Activated CD4-positive, CD25-positive, alpha-beta regulatory T cell treated with anti-CD3 and anti-CD28 coated beads, Interleukin-2, amount 50 U/mL, for 72 hours (primary cell): ENCODE measurements at regions not wholly inside any gene's neighbourhood (a gene's known extent, or its start where the extent isn't known, plus 50 kb on each side); places are given as distances from the start of the nearest gene placed in this dataset.

Source experiments
- DNase-seq: peaks from one replicate; pipeline ENCODE4 v3.0.0; 2021

DNA sequence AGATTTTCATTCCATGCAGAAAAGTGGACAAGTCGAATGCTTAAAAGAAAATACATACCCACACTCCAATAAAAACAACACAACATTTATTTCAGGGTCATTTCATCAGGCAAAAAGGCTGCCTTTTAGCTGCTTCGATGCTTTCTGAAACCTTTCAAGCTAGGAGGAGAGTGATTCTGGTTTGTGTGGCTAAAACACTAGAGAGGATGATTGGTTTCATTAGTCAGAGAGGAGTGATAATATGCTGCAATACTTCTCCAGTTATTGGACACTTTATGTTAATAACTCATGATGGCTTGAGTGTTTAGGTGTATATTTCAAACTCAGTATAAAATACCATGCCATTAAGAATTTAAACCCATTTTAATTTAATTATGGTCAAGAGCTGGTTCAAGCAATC lies 614.0 kb downstream of the SLC4A3 start:
- no peak for DNase-seq

DNA sequence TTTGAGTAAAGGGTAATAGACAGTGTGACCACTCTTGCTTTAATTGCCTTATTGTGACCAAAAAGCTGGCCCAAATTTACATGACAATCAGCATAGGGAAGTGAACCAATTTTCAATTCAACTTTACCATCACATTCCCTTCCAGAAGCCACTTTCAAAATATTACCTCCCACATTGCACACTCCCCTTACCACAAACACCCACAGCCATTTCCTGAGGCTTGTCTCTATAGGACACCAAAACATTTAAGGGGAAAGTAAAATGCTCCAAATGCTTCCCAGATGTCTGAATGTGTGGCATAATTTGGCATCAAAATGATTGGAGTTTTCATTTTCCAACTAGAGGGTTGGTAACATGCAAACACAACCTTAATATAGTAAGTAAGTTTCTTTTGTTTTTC lies 616.1 kb downstream of the SLC4A3 start:
- DNase-seq = no peak

DNA sequence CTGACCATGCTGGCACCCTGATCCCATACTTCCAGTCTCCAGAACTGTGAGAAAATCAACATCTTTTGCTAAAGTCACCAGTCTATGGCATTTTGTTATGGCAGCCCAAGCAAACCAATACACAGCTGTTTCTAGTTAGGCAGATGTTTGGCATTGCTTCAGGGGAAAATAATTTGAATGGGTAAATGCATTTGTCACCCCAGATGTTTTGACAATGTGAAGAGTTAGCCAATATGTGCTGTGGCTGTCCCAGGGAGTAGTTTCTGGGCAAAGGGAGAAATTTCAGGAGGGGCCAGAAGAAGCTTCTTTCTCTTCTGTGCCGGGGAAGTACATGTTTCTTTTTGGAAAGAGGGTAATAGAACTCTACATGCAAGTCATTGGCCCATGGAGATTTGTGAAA lies 619.0 kb downstream of the SLC4A3 start:
- no peak for DNase-seq

DNA sequence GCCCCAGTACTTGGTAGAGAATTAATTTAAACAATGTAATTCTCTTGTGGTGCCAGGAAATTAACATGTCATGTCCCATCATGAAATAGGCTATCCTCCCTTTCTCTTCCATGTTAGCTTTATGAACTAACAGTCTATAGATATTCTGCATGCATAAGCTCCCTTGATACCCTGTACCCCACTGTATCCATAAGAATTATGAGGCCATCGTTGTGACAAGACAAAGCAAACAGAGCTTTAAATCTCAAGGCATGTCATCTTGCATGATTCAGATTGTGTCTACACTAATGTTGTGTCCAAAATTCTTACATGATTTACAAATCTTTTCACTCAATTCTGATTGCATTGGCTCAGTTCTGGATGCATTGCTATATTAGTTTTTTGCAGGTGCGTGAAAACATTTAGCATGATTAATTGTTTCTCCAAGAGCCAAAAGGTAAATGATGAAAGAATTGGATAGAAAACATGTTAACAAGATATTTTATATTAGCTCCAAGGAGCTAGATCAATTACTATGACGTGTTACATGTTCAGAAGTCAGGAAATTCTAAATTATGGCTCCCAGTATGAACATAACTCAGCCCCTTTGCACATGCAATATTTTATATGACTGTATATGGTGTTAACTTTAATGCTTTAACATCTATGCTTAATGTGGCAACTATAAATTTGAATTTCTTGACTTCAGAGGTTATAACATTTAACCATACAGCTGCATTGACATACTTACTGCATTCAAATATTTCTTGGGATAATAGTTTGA lies 620.3 kb downstream of the SLC4A3 start:
- no peak for DNase-seq

DNA sequence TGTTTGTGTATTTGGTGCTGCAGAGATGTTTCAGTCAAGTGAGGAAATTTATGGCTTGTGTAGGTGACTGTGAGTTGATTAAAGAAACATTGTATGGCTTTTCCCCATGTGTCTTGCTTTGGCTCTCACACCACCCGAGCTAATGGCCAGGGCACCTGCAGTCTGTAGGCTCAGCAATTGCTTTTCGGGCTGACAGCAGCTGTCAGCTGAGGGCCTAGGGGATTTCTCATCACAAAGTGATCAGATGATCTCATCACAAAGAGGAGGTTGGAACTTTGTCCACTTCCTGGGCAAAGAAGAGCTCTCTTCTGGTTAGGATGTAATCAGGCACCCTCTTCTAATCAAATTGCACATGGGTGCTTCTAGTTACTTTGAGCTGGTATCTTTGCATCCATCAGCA lies 632.2 kb downstream of the SLC4A3 start:
- no peak for DNase-seq

DNA sequence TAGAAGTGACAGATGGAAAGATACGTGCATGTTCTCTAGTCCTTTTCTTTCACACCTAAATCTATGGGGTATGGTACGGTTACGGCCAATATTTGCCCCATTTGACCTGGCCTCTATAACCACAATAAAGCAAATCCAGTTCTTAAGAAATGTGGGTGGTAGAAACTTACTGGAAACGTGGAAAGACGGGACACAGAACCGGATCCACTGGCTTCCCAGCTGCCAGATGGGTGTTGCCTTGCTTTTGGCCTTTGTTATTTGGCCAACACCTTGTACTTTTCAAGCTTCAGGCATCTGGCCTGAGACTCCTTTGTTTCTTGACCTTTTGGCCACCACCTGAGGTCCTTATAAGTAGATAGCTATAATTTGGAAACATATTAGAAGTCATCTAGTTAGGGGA lies 635.9 kb downstream of the SLC4A3 start:
- no peak for DNase-seq

DNA sequence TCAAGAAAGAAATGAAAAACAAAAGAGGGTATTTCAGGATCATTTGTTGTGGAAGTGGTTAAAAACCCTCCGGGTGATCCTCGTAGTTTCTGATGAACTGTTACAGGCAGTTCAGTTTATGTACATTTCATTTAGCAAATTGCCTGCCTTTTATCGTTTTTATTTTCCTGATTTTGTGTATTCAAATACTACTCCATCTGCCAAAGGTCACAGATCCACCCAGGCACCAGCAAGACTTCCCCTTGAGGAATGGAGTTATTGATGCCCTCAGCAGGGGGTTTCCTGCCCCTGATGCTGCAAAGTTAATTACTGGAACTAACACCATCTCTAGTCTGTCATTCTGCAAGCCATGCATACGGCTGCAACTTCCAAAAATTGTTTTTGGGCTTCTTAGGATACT lies 641.9 kb downstream of the SLC4A3 start:
- no peak for DNase-seq

DNA sequence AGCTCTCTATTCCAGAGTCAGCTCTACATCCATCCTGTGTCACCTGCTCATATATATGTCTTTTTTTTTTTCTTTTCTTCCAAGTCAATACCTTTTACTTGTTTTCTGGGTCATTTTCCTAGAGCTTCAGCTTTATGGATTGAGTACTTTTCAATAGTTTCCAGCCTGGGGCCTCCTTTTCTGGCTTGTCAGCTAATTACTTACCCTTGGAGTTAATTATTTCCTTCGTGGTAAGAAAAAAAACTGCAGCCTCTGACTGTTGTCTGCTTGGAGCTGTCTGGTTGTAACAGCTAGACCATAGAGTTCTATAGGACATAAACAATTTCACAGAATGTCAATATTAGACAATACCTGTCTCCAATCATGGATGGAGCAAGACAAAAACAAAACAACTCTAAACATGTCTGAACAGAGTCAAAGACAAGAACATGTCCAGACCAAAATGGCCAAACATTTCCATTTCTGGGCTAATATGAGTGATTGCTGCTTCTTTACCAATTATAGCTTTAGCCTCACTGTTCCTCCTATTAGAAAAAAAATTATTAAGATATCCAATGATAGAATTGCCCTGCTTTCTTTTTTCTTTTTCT lies 643.1 kb downstream of the SLC4A3 start:
- no peak for DNase-seq

DNA sequence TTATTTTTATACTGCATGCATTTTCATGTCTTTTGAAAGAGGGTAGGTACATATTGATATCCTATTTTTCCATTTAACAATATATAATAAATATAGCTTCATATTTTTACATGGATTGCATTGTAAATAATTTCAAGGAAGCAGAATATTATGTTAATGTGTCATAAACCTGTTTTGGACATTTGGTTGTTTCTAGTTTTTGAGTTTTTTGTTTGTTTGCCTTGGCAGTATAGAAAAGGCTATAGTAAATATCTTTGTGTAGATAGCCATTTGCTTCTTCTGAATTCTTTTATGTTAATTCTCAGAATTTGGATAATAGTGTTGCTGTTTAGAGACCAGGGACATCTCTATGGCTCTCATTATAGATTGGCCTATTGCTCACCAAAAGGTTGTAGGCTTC lies 645.2 kb downstream of the SLC4A3 start:
- no peak for DNase-seq

DNA sequence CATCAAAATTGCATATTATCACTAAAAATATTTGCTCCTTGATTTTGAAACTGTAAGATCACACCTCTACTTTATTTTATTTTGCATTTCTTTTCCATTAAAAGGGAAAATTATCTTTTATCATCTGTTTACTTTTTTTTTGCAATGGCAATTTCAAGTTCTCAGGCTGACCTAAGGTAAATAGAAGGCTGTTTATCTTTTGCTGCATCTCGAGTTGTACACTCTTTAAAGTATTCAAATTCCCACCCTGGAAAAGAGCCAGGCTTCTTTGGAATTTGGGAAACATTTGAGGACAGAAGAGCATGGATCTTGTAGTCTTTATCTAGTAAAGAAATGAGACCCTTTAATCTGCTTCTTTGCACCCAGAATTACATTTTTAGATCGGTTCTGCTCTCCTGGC lies 645.7 kb downstream of the SLC4A3 start:
- DNase-seq = no peak

DNA sequence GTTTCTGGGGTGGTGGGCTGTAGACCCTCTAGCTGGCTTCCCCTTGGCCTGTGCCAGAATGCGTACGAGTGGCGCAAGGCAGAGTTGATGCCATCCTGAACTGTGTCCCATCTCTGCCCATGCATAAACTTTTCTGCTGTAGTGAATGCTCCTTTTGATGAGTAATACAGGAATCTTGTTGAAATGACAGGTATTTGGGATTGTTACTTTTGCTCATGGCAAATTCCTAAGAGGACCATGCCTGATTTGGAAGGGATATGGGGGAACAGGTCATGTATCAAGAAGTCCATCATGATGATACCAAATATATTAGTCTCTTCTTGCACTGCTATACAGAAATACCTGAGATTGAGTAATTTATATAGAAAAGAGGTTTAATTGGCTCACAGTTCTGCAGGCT lies 648.0 kb downstream of the SLC4A3 start:
- DNase-seq = no peak

DNA sequence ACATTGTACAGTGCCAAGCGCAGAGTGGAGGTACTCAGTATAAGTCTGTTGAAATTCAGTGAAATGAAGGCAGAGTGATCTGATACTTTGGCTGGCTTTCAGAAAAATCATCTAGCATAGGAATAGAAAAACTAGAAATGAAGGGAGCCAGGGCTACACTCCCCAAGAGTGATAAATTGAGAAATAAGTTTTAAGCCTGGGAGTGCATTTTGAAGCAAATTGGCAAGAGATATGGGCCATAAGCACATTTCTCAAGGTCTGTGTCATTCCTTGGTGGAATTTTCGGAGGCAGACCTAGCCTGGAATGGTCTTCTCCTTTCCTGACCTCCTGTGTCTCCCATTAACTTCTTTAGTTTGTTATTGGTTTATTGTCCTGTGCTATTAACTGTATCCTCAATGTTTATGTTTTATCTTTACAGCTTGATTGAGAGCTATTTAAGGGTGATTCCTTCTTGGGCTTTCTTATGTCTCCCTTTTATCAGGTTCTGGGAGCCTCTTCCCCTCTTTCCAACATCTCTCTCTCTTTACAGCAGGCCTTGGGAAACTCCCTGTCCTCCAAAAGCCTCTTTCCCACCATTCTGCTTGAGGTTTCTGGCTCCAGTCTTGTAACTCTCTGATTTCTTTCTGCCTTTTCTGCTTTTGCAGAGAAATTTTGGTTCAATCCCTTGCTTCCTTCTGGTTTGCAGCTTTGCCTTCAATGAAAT lies 649.5 kb downstream of the SLC4A3 start:
- DNase-seq = no peak

DNA sequence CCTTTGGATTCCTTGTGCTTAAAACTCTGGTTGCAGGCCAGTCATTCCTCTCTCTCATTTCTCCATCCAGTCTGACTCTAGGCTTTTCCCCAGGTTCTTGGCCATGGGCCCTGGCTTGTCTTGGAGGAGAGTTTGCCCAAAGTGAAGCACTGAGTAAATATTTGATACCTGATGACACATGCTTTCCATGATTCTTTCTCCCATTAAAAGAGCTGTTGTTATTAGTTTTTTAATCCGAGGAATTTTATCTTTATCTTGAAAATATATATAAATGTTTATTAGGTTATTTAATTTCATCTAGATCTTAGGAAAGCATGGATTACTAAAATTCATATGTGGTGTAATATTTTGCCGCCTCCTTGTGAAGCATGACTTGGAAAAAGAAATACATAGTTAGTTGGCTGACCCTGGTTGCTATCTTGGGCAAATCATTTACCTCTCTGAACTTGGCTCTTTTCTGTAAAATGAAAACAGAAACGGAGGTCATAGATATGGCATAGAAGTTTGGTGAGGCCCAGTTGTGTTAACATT lies 650.1 kb downstream of the SLC4A3 start:
- DNase-seq = no peak

DNA sequence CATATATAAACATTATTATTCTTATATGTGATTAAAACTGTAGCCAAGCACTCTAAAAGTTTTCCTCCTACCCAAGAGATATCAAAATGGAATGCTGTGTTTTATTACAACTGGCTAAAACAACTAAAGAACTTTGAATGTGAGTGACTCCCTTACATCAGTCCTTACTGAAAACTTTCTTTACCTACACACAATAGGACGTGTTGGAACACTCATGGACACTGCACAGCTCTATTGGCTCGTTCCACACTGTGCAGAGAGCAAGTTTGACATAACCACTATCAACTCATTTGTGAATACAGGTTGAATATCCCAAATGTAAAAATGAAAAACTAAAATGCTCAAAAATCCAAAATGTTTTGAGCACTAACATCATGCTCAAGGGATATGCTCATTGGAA lies 650.6 kb downstream of the SLC4A3 start:
- no peak for DNase-seq

DNA sequence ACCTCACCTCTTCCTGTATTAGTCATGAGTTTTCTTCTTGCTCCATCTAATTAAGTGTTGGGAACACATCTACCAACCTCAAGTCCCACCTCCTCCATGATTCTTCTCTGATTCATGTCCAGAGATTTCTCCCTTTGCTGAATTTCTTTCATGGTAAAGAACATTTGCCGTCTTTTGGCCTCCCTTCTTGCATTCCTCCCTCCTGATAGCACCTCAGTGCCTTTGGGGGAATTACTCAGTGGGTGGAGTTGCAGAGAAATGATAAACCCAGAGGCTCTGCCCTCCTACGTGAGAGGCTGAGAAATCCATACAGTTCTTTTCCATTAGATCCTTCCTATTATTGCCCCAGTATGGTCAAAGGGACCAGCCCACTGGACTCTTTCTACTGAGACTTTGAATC lies 651.9 kb downstream of the SLC4A3 start:
- DNase-seq = no peak

DNA sequence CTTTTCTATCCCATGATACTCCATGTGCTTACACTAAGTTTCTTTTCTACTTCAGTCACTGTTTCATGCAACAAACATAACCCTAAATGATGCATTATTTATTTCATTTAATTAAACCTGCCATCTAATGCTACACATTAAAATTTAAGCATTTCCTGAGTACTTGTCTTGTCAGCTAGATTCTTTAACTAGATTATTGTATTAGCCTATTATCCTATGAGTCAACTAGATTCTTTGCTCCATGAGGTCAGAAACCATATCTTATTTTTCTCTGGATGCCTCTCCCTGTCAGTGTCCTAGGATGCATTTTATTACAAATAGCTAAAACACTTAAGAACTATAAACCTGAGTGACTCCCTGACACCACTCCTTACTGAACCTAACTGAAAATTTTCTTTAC lies 652.4 kb downstream of the SLC4A3 start:
- no peak for DNase-seq

DNA sequence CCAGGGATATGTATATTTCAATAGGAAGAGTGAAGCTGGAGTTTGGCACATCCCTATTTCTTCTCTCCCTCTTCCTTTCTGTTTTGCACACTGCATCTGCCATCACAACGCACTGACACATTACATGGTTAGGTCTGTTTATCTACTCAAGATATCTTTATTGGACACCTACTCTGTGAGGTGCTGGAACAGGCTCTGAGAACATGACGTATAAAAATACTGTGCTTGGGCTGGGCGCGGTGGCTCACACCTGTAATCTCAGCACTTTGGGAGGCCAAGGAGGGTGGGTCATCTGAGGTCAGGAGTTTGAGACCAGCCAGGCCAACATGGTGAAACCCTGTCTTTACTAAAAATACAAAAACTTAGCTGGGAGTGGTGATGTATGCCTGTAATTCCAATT lies 653.3 kb downstream of the SLC4A3 start:
- no peak for DNase-seq

DNA sequence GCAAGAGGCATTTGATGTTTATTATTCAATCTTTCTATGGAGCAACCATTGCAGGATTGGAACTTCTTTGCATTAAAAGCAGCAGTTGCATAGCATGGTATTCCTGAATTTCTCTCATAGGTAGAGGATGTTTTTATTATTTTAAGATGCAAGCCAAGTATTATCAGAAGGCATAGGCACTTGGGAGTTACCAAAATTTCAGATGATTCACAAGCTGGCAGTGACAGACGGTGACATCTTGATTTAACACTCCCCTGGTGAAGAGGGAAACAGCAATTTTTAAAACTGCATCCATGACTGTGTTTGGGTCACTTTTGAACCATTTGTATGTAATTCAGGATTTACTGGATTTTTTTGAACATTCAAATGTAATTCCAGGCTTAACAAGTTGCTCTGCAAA lies 654.3 kb downstream of the SLC4A3 start:
- DNase-seq = no peak

DNA sequence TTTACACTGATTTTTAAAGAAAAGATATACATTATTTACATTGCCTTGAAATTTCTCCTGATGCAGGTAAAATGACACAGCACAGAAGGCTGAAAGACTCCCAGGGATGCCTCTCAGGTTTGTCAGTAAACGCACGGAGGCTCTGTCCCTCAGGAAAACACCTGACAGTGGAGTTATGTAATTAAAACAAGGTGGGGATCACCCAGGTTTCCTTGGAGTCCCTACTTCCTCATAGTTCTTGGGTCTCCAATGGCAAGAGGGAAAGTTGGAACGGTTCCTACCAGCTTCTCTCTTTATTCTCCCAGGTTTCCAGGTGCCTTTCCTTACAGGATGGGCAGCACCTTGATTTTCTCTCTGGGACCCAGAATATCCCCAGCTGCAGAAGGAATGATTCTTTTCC lies 654.8 kb downstream of the SLC4A3 start:
- DNase-seq = no peak

DNA sequence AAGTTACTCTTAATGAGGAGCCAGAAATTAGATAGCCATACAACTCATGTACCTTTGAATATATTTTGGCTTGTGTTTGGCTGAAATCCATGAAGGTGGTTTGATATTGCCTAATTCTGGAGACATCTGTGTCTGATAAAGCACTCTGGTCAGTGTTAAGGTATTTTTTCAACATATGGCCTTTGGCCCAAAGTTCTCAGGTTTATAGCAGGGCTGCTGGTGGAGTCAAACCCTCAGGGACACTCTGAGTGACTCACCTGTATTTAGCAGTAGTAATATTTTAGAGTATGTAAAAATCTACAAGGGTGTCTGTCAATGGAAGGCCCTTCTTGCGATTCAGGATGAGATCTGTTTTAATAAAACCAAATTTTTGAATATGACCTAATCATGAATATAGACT lies 666.5 kb downstream of the SLC4A3 start:
- no peak for DNase-seq

DNA sequence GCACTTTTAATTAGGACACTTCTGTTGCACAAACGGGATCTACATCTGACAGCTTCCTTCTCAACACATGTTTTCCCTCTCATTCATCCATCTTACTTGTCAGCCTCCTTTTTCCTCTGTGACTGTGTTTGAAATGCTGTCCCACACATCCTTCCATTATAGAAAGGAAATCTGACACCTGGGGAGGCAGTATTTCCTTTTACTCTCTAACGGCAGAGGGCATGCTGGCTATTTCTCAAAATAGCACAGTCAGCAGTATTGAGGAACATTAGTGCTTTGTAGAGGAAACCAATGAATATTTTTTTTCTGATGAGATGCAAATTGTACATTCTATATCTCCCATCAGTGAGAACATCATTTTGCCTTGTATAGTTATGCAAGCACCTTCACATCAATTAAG lies 668.7 kb downstream of the SLC4A3 start:
- DNase-seq = no peak

DNA sequence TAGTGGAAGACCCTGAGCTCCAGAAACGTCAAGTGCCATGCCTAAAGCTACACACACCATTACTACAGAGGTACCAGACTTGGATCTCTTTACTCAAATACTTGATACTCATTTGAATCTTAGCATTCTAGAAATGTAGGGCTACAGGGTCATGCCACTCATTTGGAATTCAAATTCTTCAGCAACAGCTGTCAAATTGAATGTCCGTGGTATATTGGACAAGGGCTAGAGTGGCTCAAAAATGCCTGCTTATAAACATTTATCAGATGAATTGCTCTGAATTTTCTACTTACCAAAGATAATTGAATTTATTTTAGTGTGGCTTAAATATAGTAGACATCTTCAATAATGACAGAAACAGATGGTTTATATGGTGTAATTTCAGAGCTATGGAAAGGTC lies 669.7 kb downstream of the SLC4A3 start:
- no peak for DNase-seq

DNA sequence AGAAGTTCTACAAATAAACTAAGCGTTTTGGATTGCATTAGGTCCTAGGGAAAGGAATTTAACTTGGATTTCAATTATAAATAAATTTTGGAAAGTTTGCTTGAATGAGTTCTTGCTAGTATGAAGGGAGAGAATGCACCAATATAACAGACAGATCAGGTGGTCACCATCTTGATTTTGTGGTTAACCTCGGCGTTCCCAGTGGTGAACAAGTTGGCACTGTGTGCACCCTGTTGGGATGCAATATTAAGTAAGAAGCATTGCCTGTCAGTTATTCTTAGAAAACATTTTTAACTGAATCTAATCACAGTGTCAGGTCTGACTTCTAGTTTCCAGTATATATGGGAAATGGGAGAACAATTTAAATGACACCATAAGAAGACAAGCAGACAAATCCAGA lies 673.4 kb downstream of the SLC4A3 start:
- no peak for DNase-seq

DNA sequence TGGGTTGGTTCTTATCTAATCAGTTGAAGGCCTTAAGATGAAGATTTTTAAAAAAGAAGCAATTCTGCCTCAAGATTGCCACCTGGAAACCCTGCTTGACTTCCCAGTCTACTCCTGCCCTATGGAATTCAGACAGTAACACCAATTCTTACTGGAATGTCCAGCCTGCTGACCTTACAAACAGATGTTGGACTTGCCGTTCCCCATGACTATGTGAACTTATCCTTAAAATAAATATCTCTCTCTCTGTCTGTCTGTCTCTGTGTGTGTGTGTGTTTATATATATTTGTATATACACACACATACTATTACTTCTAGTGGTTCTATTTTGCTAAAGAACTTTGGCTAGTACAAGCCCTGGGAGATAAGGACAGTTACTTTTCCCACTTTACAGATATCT lies 675.3 kb downstream of the SLC4A3 start:
- DNase-seq = no peak
